ENCODE measurements at regions not wholly inside any gene's neighbourhood (a gene's known extent, or its start where the extent isn't known, plus 50 kb on each side); places are given as distances from the start of the nearest gene placed in this dataset.

- no peak overlapping the region for H3K4me3 ChIP-seq (ENCODE audit: low read depth in 1 of 3, low read length in 3 of 3)
- no peak overlapping the region for H3K9ac ChIP-seq (ENCODE audit: low read depth in 1 of 2, low read length in 2 of 2)
- 95% methylated on average over 1 of the region's 1 CpG for WGBS
- H3K4me1 ChIP-seq (ENCODE audit: control insufficient read depth in 4 of 4, insufficient read depth in 4 of 4, low read length in 3 of 4): no peaks in the 10 kb centered on the region
- no peaks in the 10 kb centered on the region for H3K27me3 ChIP-seq (ENCODE audit: control insufficient read depth in 4 of 4, insufficient read depth in 4 of 4, low read length in 3 of 4)
- no peaks in the 10 kb centered on the region for H3K36me3 ChIP-seq (ENCODE audit: control insufficient read depth in 4 of 4, insufficient read depth in 3 of 4, low read depth in 1 of 4, low read length in 3 of 4)
- no peak overlapping the region for H3K27ac ChIP-seq (ENCODE audit: low read depth in 1 of 2, low read length in 2 of 2)
- no peak for DNase-seq (ENCODE audit: low spot score)
- TF ChIP-seq RXRA (IDR thresholded peaks at IDR 0.05): no peak
- H3K9me3 ChIP-seq (ENCODE audit: control insufficient read depth in 4 of 4, low read length in 3 of 4): no peaks in the 10 kb centered on the region
Observed at GRCh38 chr6:56868687-56869086, 86.2 kb upstream of the BEND6 start.

DNA sequence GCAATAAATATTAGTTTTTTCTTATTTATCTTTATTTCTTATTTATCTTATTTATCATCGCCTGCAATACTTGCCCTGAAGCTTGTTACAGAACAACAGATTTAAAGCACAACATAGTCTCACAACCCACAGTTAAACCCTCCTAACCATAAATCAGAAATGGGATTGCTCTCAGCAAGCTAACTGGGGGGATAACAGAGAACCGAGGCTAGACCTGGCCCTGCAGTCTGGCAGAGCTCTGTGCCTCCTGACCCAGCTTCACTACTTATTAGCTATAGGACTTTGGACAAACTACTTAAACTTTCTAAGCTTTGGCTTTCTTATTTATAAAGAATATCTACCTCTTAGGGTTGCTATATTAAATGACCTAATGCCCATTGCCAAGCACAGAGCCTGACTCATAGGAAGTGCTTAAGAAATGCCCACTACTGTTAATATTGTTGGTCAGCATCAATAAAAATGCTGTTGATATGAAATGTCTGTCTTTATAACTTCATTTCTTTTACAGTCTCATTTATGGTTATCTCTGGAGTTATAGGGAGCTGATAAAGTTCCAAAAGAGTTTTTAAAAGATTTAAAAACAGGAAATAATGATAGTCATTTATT, 87.9 kb upstream of the BEND6 start:
- Histone ChIP-seq H3K27me3 (ENCODE audit: control insufficient read depth in 4 of 4, insufficient read depth in 4 of 4, low read length in 3 of 4) (no peaks in the 10 kb centered on the region), H3K4me1 (ENCODE audit: control insufficient read depth in 4 of 4, insufficient read depth in 4 of 4, low read length in 3 of 4) (no peaks in the 10 kb centered on the region), H3K36me3 (ENCODE audit: control insufficient read depth in 4 of 4, insufficient read depth in 3 of 4, low read depth in 1 of 4, low read length in 3 of 4) (no peaks in the 10 kb centered on the region), H3K4me3 (ENCODE audit: low read depth in 1 of 3, low read length in 3 of 3) (no peak overlapping the region), H3K9ac (ENCODE audit: low read depth in 1 of 2, low read length in 2 of 2) (no peak overlapping the region), H3K9me3 (ENCODE audit: control insufficient read depth in 4 of 4, low read length in 3 of 4) (no peaks in the 10 kb centered on the region), H3K27ac (ENCODE audit: low read depth in 1 of 2, low read length in 2 of 2) (no peak overlapping the region)
- DNase-seq (ENCODE audit: low spot score): no peak
- TF ChIP-seq MAX (IDR thresholded peaks at IDR 0.05): no peak
- TF ChIP-seq ATF3 (IDR thresholded peaks at IDR 0.05): no peak
- TF ChIP-seq FOXA1 (IDR thresholded peaks at IDR 0.05): no peak
- no peak for TF ChIP-seq HNF4G (IDR thresholded peaks at IDR 0.05)
- no peak for TF ChIP-seq GABPA (IDR thresholded peaks at IDR 0.05 in 1 of 2, conservative IDR thresholded peaks at IDR 0.05 in 1 of 2)
- no peak for TF ChIP-seq HNF4A (conservative IDR thresholded peaks at IDR 0.05)
- TF ChIP-seq NR2F2 (IDR thresholded peaks at IDR 0.05): no peak
- TF ChIP-seq SP1 (IDR thresholded peaks at IDR 0.05): no peak
- TF ChIP-seq, protein P1, sequence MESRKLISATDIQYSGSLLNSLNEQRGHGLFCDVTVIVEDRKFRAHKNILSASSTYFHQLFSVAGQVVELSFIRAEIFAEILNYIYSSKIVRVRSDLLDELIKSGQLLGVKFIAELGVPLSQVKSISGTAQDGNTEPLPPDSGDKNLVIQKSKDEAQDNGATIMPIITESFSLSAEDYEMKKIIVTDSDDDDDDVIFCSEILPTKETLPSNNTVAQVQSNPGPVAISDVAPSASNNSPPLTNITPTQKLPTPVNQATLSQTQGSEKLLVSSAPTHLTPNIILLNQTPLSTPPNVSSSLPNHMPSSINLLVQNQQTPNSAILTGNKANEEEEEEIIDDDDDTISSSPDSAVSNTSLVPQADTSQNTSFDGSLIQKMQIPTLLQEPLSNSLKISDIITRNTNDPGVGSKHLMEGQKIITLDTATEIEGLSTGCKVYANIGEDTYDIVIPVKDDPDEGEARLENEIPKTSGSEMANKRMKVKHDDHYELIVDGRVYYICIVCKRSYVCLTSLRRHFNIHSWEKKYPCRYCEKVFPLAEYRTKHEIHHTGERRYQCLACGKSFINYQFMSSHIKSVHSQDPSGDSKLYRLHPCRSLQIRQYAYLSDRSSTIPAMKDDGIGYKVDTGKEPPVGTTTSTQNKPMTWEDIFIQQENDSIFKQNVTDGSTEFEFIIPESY (IDR thresholded peaks at IDR 0.05): no peak
- no peak for TF ChIP-seq EGR1 (IDR thresholded peaks at IDR 0.05; ENCODE audit: low read depth in 2 of 2)
- 93% methylated on average over 2 of the region's 2 CpGs for WGBS

DNA sequence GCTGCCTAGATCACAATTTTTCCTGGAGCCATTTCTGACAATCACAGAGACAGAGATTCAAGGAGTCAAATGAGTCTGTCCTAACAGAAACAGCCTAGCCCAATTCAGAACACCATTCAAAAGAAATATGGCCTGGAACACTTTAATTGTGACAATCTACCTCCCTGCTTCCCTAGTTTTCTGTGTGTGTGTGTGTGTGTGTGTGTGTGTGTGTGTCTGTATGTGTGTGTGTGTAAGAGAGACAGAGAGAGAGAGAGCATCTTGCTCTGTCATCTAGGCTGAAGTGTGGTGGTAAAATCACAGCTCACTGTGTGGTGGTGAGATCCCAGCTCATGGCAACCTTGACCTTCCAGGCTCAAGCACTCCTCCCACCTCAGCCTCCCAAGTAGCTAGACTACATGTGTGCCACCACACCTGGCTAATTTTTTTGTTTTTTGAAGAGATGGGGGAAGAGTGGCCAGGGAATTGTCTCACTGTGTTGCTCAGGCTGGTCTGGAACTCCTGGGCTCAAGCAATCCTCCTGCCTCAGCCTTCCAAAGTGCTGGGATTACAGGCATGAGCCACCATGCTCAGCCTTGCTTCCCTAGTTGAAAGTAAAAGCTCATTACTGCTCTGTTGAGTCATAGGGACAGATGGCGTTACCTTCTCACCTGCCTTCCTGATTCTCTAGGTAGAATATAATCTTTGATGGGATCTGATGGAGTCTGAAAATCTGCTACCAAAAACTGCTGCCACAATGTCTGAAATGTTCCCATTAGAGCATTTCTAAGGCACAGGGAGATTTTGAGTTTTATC, 89.6 kb upstream of the BEND6 start:
- no peak for DNase-seq (ENCODE audit: low spot score)
- no peaks in the 10 kb centered on the region for H3K27me3 ChIP-seq (ENCODE audit: control insufficient read depth in 4 of 4, insufficient read depth in 4 of 4, low read length in 3 of 4)
- no peaks in the 10 kb centered on the region for H3K9me3 ChIP-seq (ENCODE audit: control insufficient read depth in 4 of 4, low read length in 3 of 4)
- H3K36me3 ChIP-seq (ENCODE audit: control insufficient read depth in 4 of 4, insufficient read depth in 3 of 4, low read depth in 1 of 4, low read length in 3 of 4): no peaks in the 10 kb centered on the region
- no peak overlapping the region for H3K27ac ChIP-seq (ENCODE audit: low read depth in 1 of 2, low read length in 2 of 2)
- H3K4me3 ChIP-seq (ENCODE audit: low read depth in 1 of 3, low read length in 3 of 3): no peak overlapping the region
- H3K9ac ChIP-seq (ENCODE audit: low read depth in 1 of 2, low read length in 2 of 2): no peak overlapping the region
- no peaks in the 10 kb centered on the region for H3K4me1 ChIP-seq (ENCODE audit: control insufficient read depth in 4 of 4, insufficient read depth in 4 of 4, low read length in 3 of 4)
- WGBS: 91% methylated on average over 1 of the region's 1 CpG
- TF ChIP-seq, protein P1 (IDR thresholded peaks at IDR 0.05): no peak
- TF ChIP-seq MAX (IDR thresholded peaks at IDR 0.05): no peak
- TF ChIP-seq, protein P2, sequence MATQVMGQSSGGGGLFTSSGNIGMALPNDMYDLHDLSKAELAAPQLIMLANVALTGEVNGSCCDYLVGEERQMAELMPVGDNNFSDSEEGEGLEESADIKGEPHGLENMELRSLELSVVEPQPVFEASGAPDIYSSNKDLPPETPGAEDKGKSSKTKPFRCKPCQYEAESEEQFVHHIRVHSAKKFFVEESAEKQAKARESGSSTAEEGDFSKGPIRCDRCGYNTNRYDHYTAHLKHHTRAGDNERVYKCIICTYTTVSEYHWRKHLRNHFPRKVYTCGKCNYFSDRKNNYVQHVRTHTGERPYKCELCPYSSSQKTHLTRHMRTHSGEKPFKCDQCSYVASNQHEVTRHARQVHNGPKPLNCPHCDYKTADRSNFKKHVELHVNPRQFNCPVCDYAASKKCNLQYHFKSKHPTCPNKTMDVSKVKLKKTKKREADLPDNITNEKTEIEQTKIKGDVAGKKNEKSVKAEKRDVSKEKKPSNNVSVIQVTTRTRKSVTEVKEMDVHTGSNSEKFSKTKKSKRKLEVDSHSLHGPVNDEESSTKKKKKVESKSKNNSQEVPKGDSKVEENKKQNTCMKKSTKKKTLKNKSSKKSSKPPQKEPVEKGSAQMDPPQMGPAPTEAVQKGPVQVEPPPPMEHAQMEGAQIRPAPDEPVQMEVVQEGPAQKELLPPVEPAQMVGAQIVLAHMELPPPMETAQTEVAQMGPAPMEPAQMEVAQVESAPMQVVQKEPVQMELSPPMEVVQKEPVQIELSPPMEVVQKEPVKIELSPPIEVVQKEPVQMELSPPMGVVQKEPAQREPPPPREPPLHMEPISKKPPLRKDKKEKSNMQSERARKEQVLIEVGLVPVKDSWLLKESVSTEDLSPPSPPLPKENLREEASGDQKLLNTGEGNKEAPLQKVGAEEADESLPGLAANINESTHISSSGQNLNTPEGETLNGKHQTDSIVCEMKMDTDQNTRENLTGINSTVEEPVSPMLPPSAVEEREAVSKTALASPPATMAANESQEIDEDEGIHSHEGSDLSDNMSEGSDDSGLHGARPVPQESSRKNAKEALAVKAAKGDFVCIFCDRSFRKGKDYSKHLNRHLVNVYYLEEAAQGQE (IDR thresholded peaks at IDR 0.05): no peak
- no peak for TF ChIP-seq GABPA (IDR thresholded peaks at IDR 0.05 in 1 of 2, conservative IDR thresholded peaks at IDR 0.05 in 1 of 2)
- TF ChIP-seq RAD21 (IDR thresholded peaks at IDR 0.05): no peak
- TF ChIP-seq ATF3 (IDR thresholded peaks at IDR 0.05): no peak
- TF ChIP-seq SP1 (IDR thresholded peaks at IDR 0.05): no peak
- no peak for TF ChIP-seq FOXA1 (IDR thresholded peaks at IDR 0.05)
- TF ChIP-seq, protein P3, sequence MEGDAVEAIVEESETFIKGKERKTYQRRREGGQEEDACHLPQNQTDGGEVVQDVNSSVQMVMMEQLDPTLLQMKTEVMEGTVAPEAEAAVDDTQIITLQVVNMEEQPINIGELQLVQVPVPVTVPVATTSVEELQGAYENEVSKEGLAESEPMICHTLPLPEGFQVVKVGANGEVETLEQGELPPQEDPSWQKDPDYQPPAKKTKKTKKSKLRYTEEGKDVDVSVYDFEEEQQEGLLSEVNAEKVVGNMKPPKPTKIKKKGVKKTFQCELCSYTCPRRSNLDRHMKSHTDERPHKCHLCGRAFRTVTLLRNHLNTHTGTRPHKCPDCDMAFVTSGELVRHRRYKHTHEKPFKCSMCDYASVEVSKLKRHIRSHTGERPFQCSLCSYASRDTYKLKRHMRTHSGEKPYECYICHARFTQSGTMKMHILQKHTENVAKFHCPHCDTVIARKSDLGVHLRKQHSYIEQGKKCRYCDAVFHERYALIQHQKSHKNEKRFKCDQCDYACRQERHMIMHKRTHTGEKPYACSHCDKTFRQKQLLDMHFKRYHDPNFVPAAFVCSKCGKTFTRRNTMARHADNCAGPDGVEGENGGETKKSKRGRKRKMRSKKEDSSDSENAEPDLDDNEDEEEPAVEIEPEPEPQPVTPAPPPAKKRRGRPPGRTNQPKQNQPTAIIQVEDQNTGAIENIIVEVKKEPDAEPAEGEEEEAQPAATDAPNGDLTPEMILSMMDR (IDR thresholded peaks at IDR 0.05; ENCODE audit: low read depth, low read length, missing input control): no peak
